GM06990 (cell line): ENCODE measurements at regions not wholly inside any gene's neighbourhood (a gene's known extent, or its start where the extent isn't known, plus 50 kb on each side); places are given as distances from the start of the nearest gene placed in this dataset.

Experiments used
- DNase-seq: peaks from one replicate; pipeline ENCODE4 v3.0.0-alpha.2; 2011; ENCODE audit not compliant: insufficient read length; ENCODE audit errors: extremely low read depth
- H3K27me3 ChIP-seq: replicated peaks from 2 replicates; pipeline ENCODE4 v1.6.0; 2011; ENCODE audit warnings: low read length; ENCODE audit not compliant: control insufficient read depth, insufficient read depth
- H3K36me3 ChIP-seq: 2 replicates; pipeline ENCODE4 v1.5.1; 2011; ENCODE audit warnings: low read length; ENCODE audit not compliant: control insufficient read depth, insufficient read depth
- H3K4me3 ChIP-seq: replicated peaks from 2 replicates; pipeline ENCODE4 v1.5.1; 2011; ENCODE audit warnings: low read depth, mild to moderate bottlenecking, control low read depth, low read length
- CTCF ChIP-seq: IDR thresholded peaks from 2 replicates; pipeline ENCODE4 v1.5.1; 2011; ENCODE audit warnings: low read length, control low read depth, mild to moderate bottlenecking, inconsistent platforms; ENCODE audit not compliant: insufficient read depth, poor library complexity, severe bottlenecking

GRCh38 chr1:59015708-59016107, 231.9 kb upstream of the JUN start:
- Histone ChIP-seq H3K36me3 (no peaks in the 10 kb centered on the region), H3K27me3 (no peaks in the 10 kb centered on the region), H3K4me3 (no peak overlapping the region)
- TF ChIP-seq CTCF: no peak
- DNase-seq: no peak

- Histone ChIP-seq H3K27me3 (no peaks in the 10 kb centered on the region), H3K36me3 (no peaks in the 10 kb centered on the region), H3K4me3 (no peak overlapping the region)
- DNase-seq: no peak
- TF ChIP-seq CTCF: no peak
These were observed 232.5 kb upstream of the JUN start for GRCh38 chr1:59016390-59016789.

GRCh38 chr1:59017501-59018231, 233.8 kb upstream of the JUN start:
- no peak for DNase-seq
- no peak for TF ChIP-seq CTCF
- H3K36me3 ChIP-seq: no peaks in the 10 kb centered on the region
- no peak overlapping the region for H3K4me3 ChIP-seq
- H3K27me3 ChIP-seq: no peaks in the 10 kb centered on the region

- TF ChIP-seq CTCF: no peak
- Histone ChIP-seq H3K27me3 (no peaks in the 10 kb centered on the region), H3K4me3 (no peak overlapping the region), H3K36me3 (no peaks in the 10 kb centered on the region)
- no peak for DNase-seq
These were observed 234.6 kb upstream of the JUN start for GRCh38 chr1:59018446-59018845.

GRCh38 chr1:59018860-59019259, 235.0 kb upstream of the JUN start:
- no peak for TF ChIP-seq CTCF
- H3K36me3 ChIP-seq: no peaks in the 10 kb centered on the region
- H3K4me3 ChIP-seq: no peak overlapping the region
- no peaks in the 10 kb centered on the region for H3K27me3 ChIP-seq
- no peak for DNase-seq
